AG09319 (cell line): ENCODE measurements at regions not wholly inside any gene's neighbourhood (a gene's known extent, or its start where the extent isn't known, plus 50 kb on each side); places are given as distances from the start of the nearest gene placed in this dataset.

Source experiments
- DNase-seq: peaks from one replicate; pipeline ENCODE4 v3.0.0-alpha.2; 2010; ENCODE audit warnings: low read depth; ENCODE audit errors: extremely low read depth
- TF ChIP-seq, protein P1 (sequence below): IDR thresholded peaks from 2 replicates; pipeline ENCODE4 v1.5.1; 2011; ENCODE audit warnings: low read depth, mild to moderate bottlenecking, inconsistent platforms, low read length, moderate library complexity

DNA sequence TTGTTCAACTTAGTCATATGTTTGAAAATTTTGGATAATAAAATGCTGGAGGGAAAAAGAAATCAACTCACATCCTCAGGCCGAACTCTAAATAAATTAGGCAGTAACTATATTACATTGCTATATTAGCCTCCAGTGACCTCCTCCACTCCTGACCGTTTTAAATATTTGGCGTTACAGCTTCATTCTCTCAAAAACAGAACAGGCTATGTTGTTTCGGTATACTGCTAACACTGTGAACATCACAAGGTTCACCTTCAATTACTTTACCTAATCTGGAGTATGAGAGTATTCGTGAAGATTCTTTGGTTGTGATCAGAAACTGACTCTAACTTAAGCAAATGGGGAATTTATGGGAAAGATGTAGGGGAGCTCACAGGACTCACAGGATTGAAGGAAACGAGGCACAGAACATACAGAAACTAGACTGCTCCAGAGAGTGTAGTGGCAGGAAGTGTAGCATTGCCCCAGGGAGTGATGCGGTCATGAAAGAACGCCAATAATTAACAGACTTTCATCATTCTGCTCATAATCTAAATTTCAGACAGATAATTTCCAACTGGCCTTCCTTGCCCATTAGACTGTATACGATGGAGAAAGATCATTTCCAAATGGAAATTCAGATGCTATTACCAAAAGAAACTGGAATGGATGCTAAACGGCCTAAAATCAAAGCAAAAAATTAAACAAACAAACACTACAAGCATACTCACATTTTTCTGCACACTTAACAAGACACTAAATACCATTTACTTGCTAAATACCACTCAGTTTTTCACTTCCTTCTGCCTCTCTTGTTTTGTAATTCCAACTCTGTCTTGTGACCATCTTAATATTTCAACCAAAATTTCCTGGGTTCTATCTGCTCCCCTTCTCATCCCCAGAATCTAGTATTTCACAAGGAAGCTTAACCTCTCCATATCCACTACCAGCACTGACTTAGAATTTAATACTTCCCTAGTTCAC lies 110.1 kb upstream of the LPAR1 start:
- TF ChIP-seq, protein P1, sequence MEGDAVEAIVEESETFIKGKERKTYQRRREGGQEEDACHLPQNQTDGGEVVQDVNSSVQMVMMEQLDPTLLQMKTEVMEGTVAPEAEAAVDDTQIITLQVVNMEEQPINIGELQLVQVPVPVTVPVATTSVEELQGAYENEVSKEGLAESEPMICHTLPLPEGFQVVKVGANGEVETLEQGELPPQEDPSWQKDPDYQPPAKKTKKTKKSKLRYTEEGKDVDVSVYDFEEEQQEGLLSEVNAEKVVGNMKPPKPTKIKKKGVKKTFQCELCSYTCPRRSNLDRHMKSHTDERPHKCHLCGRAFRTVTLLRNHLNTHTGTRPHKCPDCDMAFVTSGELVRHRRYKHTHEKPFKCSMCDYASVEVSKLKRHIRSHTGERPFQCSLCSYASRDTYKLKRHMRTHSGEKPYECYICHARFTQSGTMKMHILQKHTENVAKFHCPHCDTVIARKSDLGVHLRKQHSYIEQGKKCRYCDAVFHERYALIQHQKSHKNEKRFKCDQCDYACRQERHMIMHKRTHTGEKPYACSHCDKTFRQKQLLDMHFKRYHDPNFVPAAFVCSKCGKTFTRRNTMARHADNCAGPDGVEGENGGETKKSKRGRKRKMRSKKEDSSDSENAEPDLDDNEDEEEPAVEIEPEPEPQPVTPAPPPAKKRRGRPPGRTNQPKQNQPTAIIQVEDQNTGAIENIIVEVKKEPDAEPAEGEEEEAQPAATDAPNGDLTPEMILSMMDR = no peak
- peak; percentile 23 for DNase-seq

DNA sequence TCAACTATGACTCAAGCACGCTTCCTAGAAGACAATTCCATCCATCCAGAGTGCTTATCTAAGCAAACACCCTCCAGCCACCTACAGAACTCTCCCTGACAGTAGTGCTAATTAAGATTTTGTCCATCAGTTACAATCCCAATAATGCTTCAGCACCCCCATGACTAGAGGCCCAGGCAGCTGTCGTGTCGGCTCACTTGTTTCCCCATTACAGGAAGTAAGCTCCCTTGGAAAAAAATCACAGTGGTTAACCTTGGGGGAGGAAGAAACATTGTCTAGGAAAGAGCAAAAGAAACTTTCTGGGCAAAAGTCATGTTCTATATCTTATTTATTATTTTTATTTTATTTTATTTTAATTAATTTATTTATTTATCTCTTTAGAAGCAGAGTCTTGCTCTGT lies 108.8 kb upstream of the LPAR1 start:
- DNase-seq = no peak
- TF ChIP-seq, protein P1 = no peak

DNA sequence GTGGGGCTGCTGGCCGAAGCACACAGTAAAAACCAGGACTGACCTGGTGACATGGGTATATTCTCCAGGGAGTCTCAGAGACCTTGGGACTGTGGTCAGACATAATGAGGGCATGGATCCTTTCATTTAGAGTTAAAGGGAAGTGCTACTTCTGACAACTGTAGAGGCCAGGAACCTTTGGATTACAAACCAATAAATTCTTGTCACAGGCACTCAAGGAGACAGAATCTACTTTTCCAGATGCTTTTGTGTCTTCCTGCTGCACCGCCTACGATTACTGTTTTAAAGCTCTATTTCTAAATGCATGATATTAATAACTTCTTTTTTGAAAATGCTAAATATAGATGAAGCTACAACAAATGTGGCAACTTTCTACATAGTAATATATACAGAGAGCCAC lies 106.5 kb upstream of the LPAR1 start:
- no peak for DNase-seq

DNA sequence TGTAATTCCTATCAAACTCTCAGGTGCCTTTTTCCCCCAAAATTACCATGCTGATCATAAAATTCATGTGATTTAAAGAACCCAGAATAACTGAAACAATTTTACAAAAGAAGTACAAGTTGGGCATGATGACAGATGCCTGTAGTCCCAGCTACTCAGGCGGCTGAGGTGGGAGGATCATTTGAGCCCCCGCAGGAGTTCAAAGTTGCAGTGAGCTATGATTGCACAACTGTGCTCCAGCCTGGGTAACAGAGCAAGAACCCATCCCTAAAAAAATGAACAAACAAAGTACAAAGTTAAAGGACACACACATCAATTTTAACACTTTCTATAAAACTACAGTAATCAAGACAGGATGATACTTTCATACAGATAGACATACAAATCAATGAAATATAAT lies 97.9 kb upstream of the LPAR1 start:
- TF ChIP-seq, protein P1 = no peak
- DNase-seq = no peak

More for the DNA sequence above, 106.5 kb upstream of the LPAR1 start:
- TF ChIP-seq, protein P1 = no peak

DNA sequence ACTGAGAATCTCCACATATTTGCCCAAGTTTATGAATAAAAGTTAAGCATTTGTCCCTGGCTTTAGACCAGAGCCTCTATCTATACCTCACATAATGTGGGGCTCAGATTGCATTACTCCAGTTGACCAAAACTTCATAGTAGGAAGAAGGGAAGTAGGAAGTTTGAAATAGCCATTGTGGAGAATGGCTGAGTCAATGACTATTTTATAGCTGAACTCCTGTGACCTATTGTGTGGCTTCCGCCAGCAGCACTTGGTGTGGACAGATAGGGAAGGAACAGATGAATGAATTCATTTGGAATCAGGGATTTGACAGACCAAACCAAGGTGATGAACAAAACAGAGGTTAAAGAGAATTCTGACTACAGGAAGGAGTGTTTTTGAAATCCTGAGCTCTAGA lies 92.9 kb upstream of the LPAR1 start:
- DNase-seq = no peak
- TF ChIP-seq, protein P1 = no peak

DNA sequence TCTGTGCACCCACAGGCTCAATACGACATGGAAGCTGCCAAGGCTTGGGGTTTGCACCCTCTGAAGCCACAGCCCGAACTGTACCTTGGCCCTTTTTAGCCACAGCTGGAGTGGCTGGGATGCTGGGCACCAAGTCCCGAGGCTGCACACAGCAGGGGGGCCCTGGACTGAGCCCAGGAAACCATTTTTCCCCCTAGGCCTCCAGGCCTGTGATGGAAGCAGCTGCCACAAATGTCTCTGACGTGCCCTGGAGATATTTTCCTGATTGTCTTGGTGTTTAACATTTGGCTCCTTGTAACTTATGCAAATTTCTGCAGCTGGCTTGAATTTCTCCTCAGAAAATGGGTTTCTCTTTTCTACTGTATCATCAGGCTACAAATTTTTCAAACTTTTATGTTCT lies 82.3 kb upstream of the LPAR1 start:
- DNase-seq = no peak
- TF ChIP-seq, protein P1 = no peak

DNA sequence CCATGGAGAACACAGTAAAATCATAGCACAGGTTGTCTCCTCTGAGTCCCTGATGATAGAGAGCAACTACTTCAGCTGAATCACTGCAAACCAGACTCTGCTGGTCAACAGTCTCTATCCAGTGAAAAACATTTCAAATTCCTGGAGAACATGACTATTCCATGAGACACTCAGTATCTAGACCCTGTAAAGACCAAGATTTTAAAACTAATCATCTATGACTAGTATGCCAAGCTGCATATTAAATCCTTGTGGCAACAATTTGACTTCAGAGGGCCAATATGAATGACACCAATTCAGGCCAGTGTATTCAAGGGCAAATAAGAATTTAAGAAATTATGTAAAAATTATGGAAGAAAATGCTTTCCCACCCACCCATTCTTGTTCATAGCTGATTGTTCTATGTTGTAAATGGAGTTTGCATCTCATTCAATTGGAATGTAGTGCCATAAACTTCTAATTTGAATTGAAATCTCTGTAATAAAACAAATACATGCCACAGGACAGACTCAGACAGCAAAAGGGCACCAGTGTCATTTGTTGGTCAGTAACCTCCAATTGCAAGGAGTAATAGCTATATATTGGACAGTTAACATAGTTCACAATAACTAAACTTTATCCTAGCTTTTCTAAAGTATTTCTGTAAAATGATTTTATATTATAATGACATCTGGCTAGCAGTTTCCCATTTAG lies 80.1 kb upstream of the LPAR1 start:
- TF ChIP-seq, protein P1 = no peak
- peak; percentile 10 for DNase-seq
